CD4-positive, alpha-beta T cell treated with Interleukin-6 for 4 hours (primary cell): ENCODE measurements at regions not wholly inside any gene's neighbourhood (a gene's known extent, or its start where the extent isn't known, plus 50 kb on each side); places are given as distances from the start of the nearest gene placed in this dataset.

Experiments used
- DNase-seq: peaks from one replicate; pipeline ENCODE4 v3.0.0-alpha.2; 2020; ENCODE audit warnings: mixed read lengths

DNA sequence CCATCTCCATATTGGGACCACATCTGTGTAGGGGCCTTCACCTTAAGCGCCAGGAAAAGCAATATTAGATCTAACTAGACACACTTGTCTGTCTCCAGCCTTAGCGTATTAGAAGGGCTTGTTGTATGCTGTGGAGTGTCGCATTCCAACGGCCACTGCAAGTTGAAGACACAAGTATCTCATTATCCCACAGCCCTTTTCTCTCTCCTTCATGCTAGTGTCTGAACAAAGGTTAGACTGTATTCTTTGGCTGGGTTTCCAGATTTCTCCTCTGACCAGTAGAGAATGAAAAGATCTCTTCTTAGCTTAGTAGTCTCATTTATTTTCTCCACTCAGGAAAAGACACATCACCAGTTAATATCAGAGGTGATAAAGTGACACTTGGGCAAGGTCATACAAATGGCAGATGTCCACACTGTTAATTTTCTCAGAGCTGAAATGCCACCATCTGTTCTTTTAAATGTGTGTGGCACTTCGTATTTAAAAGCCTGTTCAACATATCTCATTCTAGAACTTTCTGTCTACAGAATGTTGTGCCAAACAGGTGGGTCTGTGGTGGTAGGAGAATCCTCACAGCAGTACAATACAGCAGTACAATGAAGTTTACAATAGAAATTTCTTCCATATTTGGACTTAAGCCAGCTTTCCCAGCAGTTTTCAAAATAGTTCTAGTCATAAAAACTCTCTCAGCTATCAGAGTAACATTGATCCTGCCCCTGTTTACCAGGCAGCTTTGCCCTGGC, 94.0 kb upstream of the ITGA6 start:
- no peak for DNase-seq

DNA sequence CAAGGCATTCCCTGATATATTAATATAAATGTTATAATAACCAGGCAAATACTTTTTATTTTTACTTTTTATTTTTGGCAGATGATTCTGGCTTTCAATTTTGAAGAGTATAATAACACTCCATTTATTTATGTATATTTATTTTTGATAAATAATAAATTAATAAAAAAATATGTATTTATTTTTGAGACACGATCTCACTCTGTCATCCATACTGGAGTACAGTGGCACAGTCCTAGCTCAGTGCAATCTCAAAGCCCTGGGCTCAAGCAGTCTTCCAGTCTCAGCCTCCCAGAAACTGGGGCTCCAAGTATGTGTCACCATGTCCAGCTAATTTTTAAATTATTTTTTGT, 93.4 kb upstream of the ITGA6 start:
- no peak for DNase-seq

DNA sequence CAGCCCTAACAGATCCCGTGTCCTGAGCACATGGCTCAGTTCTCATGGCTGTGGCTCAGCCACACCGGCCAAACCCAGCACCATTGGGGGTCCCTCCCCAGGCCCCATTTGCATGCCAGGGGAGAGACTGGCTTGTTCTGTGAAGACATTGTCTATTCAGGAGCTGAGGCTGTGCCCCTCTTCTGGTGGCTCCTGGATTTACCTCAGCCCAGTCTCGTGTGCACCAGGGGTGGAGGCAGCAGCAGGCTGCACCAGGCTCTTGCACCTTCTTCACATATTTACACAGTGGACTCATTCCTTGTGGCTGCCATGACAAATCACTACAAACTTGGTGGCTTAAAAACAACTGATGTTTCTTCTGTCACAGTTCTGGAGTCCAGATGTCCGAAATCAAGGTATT, 92.4 kb upstream of the ITGA6 start:
- DNase-seq: no peak

DNA sequence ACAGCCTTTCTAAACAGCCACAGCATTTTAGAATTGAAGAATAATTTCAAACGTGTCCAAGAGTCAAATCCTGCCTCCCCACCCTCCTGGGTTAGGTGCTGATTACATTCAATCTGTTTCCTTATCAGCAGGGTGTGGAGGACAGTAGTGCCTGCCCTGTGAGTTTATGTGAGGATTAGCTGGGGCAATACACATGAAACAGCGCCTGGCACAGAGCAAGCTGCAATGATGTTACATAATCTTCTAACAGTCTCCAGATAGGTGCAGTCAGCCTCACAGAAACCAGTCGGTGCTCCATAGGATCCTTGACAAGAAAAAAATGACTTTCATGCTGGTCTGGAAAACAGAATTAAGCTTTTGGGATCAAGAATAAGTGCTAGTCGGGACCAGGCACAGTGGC, 91.7 kb upstream of the ITGA6 start:
- no peak for DNase-seq

DNA sequence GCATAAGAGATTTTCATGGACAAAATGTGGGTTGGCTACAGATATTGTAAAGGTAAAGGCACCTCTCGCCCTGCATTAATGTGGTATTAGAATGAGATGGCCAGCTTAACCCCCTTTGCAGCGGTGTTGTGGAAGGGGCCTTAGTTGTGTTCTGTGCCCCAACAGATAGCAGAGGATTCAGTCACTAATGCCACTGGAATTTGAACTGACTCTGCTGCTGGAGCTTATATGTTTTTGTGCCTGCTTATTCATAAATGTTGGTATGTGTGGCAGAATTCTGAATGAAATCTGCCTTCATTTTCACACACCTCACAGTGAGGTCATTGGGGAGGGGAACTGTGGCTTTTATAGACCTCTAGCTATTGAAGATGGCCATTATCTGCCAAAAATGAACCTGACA, 90.7 kb upstream of the ITGA6 start:
- no peak for DNase-seq

DNA sequence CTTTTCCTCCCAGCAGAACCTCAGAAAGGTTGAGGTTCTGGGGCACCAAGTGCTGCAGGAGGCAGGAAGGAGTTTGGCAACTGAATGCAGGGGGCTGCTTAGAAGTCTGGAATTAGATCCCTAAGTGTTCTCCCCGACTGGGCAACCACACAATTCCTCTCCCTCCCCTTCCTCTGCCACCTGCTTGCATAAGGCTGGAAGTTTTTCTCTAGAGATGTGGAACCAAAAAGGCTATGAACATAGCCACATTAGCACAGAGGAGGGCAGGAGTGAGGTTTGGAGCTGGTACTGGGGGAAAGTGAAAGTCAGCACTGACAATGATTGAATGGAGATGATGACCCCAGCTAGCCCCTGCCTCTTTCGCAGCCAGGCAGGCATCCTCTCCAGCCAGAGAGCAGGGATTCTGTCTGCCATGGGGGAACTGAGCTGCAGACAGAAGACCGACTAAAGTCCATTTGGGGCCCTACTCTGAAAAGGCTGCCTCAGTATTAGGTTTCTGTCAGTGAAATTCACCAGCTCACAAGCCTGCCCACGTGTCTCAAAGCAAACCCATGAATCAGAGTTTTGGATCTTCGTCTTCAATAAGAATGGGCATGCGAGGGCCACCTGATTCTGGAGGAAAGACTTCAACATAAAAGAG, 87.9 kb upstream of the ITGA6 start:
- DNase-seq: peak; percentile 23

DNA sequence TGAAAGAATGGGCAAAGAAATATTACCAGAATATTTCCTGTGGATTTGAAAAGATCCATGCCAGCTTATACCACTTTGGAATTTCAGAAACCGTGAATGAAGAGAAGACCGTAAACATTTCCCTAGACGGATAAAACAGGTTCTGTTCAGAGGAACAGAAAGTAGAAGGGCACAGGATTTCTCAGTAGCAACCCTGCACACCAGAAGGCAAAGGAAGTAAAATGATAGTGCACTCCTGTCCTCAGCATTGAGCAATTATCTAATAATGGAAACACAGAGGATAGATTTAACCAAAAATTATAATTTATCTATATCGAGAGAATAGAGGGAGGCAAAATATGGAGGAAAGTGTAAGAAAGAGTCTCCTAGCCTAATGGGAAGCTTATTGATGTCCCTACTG, 87.0 kb upstream of the ITGA6 start:
- DNase-seq: no peak

DNA sequence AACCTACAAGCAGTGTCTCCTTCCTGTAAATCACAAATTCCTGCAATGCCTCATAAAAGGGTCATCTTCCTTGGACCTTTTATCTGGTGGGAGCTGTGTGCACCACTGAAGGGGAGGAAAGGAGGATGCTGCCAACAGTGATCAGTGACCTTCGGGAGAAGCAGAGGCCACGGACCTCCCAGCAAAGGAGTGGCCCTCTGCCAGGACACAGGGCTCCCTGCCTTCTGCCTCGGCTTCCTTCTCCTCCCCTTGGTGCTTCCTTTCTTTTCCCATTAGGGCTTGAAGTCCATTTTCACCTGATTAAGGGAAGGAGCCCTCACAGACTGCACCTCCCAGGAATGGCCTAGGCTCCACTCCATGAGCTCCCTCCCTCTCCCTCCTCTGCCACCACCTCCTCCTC, 85.3 kb upstream of the ITGA6 start:
- DNase-seq: no peak

DNA sequence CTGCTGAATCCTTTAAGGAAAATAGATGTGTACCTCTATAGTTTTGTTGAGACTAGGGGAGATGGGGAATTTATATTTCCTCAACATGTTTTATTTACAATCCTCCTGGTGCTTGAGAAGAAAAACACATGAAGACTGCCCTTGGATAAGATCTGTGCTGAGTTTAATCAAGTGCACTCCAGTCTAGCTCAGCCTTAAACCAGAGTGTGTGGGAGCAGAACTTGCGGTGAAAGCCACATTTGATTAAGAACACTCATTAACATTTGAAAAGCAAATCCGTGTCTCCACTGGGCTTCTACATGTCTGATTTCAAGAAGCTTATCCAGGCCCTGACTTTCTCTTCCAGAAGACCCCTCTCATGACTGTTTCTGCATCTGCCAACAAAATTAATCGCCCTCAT, 84.8 kb upstream of the ITGA6 start:
- no peak for DNase-seq

DNA sequence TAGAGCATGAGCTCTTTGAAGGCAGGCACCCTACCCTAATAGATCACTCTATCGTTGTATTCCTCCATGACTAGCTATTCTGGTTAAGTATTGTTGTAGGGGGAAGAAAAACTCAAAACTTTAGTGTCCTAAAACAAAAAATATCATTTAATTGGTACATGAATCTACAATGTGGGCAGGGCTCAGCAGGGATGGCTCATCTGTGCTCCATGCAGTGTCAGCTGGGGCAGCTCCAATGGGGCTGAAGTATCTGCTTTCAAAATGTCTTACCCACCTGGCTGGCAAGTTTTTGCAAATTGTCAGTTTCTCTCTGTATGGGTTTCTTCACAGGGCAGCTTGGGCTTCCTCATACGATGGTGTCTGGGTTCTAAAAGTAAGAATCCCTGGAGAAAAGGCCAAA, 83.2 kb upstream of the ITGA6 start:
- DNase-seq: no peak

DNA sequence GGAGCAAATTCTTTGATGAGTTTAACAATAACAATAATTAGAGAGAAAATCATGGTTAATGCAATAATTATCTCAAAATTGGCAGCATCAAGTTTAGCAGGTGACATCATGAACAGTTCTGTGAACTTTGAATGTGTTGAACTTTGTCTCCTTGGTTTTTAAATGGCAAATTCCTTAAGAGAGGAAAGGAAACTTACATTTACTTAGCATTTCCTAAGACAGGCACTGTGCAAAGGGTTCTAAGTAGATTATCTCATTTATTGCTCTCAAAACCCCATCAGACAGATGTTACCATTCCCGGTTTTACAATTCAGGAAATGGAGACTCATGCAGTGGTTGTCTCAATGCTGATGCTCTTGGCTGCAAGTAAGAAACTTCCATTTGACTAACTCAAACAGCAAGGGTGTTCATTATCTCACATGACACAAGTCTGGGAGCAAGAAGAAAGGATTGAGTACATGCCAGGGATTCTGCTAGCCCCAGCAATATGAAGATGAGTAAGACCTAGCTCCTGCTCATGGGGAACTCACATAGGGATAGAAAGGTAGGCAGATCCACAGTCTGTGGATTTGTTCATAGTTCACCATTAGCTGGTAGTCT, 81.3 kb upstream of the ITGA6 start:
- no peak for DNase-seq

DNA sequence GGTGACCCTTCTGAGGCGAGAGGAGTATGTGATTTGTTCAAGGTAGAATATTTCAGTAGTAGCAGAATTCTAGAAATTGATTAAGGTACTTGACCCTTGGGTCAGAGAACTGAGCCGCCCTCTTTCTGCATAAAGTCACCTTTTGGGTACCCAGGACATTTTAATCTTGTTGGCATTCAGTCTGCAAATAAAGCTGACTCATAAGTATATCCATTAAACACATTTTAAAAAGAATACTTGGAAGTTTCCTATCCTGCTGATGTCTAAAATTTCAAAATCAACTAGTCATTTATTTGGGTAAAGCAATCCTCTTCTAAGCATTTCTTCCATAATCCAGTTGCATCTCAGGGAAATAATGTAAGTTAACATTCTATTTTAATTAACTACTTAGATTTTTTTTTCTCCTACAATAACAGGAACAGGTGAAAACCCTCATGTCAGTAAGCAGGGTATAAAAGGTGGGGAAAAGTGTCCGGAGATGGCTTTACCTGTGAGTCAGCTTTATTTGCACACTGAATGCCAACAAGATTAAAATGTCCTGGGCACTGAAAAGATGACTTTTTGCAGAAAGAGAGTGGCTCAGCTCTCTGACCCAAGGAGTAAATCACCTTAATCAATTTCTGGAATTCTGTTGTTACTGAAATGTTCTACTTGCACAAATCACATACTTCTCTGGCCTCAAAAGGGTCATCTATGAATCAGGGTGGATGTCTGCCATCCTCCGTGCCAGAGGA, 78.7 kb upstream of the ITGA6 start:
- no peak for DNase-seq

DNA sequence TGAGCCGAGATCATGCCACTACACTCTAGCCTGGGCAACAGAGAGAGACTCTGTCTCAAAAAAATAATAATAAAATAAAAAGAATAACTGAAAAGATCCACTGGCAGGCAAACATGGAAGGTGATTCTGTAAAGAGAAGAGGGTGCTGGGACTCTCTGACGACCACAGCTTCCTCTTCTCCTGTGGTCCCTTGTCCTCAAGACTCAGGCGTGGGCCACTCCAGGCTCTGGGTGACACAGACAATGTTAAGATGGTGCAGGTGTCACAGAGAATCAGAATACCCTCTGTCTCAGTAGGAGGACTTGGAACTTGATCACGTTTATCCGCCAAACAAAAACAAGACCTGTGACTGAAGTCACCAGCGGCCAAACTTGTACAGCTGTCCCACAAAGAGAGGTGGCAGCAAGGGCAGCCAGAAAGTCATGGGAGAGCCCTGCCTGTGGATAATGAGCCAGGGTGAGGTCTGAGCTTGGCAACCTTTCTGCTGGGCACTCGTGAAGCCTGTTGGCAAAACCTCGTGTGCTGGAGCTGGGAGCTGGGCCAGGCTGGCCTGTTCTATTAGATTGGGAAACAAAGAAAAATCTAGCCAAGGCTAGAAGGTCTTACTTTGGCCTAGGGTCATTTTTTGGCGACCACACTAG, 76.4 kb upstream of the ITGA6 start:
- no peak for DNase-seq

DNA sequence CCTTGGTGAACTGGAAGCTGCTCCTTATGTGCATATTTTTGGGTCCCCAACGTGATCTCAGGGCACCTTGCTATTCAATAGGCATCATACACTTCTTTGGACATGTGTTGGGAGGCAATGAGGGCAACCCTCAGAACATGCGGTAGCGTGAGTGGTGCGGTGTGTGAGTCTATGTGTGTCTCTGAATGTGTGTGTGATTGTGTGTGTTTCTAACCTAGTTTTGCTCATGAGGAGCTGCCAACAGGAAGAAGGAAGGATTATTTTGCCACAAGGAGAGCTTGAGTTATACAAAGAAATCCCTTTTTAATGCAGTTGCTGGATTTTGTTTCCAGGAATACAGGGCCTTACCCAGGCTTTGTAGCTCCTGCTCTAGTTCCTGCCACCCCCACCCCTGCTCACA, 75.8 kb upstream of the ITGA6 start:
- no peak for DNase-seq

DNA sequence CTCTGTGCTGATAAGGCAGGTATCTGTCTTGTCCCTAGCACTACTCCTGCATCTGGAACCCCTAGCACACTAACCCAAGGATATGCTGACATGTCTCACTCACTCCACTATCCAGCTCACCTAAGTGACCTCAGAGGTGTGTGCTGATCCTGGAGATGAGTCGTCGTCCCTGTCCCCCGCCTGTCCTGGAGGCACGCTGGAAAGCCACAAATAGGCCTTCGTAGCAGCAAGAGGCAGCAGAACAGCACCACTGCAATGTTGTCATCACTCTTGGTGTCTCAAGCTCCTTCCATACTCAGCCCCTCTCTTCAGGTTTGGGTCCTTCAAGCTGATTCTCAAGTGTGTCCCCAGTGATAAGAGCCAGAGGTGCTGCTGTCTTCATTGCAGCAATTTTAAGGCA, 73.0 kb upstream of the ITGA6 start:
- no peak for DNase-seq

DNA sequence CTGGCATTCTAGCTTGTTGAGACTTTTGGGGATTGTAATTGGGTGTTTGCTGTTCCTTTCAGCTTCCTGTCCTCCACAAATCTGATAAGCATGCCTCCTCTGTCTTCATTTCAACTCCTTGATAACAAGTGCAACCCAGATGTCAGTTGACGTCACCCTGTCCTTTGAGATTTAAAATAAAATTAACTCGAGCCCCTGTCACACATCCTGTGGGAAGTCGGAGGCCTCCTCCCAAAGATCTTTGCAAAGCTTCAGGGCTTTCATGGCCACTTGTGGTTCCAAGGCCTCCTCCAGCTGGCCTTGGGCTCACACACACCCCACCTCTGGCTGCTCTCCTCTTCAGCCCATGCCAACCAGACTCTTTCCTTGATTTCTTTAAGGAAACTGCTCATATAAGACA, 69.9 kb upstream of the ITGA6 start:
- no peak for DNase-seq

DNA sequence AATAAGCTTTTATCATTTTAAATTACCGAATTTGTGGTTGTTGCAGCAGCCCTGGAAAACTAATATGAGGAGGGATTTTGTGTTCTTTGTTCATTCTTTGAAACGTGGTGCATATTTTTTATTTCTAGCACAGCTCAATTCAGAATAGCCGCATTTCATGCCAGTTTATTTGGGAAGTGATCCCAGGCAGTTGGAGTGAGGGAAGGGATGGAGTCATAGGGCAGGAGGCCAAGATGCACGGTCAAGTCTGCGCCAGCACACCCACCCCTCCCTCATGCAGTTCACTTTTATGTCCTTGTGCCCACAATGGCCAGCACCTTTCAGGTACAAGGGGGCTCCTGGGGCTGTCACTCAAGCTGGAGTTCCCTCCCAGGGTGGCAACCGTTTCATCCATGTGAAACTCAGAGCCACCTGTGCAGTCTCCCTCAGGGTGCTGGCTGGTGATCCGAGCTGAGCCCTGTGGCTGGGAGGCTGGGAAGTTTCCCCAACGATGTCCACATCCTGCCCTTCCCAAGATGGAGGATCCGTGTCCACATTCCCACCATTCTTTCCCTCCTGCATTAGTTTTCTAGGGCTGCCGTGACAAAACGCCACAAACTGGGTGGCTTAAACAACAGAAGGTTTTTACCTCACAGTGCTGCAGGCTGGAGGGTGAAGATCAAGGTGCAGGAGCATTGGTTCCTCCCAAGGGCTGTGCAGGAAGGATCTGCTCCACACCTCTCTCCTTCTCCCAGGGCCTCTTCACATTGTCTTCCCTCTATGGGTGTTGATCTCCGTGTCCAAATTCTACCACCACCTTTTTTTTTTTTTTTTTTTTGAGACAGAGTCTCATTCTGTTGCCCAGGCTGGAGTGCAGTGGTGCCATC, 68.5 kb upstream of the ITGA6 start:
- no peak for DNase-seq

DNA sequence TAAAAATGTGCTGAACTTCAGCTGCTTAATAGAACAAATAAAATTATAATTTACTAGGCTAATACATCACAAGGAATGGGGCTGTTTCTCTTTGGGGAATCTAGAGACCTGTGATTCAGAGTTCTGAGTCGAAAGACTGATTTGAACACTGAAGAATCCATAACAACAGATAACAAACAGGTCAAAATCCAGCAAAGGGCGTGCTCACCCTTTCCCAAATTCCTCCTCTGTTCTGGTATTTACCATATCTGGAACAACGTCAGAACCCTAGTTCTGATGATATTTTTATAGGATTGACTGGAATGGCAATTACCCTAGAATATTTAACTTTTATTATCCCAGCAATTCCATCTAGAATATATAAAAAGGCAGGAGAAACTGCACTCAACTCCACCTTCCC, 66.0 kb upstream of the ITGA6 start:
- DNase-seq: no peak

DNA sequence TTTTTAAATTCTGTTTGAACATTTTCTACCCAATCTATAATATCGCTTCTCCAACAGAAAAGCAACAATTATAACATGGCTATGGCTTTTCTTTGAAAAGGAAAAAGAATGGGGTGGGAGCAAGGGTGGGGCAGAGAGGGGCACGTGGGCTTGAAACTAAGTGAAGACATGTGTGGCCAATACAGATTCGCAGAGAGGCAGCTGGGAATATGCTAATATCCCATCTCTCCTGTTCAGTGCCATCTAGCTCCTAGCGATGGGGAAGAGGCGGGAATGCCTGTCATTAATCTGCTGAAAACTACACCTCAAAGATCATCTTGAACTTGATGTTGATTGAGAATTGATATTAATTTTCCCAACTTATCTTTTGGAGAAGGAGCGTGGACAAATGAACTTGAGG, 65.5 kb upstream of the ITGA6 start:
- no peak for DNase-seq

DNA sequence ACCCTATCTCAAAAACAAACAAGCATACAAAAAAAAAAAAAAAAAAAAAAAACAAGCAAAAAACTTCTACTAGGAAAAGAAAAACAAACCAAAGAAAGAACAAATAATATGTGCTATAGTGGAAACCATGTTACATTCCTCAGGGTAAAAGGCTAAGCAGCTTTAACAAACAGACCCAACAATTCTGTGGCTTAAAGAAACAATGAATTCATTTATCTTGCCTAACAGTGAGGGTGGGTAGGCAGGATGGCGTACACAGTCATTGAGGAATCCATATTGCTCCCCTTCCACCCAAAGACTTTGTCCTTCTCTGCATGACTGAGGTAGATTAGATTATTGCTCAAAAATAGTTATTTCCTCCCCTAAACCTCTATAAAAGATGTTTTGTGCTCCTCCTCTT, 63.1 kb upstream of the ITGA6 start:
- no peak for DNase-seq

DNA sequence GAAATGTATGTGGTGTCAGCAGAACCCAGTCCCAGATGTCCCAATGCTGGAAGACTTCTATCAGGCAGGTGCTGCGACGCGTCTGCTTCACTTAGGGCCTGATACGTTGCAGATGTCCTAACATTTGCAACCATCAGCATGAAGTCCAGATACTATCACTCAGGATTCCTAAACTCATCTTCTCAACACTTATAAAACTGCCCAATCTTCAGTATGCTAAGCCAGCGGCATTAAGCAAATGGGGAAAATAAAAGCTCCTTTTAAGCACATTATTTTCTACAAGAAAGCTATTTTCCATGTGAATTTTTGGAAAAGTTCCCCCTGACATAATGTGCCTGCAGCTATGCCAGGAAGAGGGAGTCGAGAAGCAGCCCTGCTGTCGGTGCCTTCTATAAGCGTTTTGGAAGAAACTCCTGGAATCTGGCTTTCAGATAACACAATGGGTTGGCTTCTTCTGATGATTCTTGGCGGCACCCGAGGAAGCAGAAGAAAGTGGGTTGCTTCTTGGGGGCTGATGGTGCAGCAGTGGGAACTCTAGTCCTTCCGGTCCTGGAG, 60.7 kb upstream of the ITGA6 start:
- no peak for DNase-seq

DNA sequence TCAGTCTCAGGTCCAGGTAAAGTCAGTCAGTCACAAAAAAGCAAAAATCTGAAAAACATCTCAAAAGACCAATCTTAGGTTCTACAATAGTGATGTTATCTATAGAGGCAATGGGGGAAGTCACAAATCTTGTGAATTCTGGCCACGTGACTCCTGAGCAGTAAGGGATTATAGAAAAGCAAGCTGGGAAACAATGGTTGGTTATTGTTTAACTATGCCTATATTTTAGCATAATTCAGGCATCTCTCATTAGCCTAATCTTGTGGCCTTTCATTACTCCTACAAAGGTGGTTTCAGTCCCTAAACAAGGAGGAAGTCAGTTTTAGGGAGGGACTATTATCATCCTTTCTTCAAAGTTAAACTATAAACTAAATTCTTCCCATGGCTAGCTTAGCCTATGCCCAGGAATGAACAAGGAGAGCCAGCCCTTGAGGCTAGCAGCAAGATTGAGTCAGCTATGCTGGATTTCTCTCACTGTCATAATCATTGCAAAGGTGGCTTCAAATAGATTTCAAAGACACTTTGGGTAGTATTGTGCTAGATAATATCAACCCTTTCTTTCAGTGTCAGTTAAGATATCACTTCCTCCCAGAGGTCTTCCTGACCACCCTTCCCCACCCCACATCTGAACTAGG, 56.4 kb upstream of the ITGA6 start:
- DNase-seq: no peak
